Natural killer cell (primary cell): ENCODE measurements at regions not wholly inside any gene's neighbourhood (a gene's known extent, or its start where the extent isn't known, plus 50 kb on each side); places are given as distances from the start of the nearest gene placed in this dataset.

Source experiments
- ATAC-seq, 3 donors: fragments of 150-1000 bp in 2 of 3; fragments of 200-7000 bp in 1 of 3; cut with Tn5 transposase; 1 replicate in 1 of 3; 2 replicates in 2 of 3; pipeline ENCODE4 v1.10.0; 2021; ENCODE audit warnings: mild to moderate bottlenecking in 2 of 3, moderate library complexity in 2 of 3
- DNase-seq, 2 donors: peaks; one replicate each; pipeline versions ENCODE4 v3.0.0 to v3.0.0-alpha.2; 2013 to 2021; ENCODE audit warnings: mixed read lengths in 1 of 2
- H3K27ac ChIP-seq: one replicate; pipeline ENCODE4 v1.5.1; 2013; ENCODE audit warnings: mild to moderate bottlenecking, low read length
- H3K27me3 ChIP-seq: one replicate; pipeline ENCODE4 v1.6.1; 2013; ENCODE audit warnings: low read length; ENCODE audit not compliant: control insufficient read depth, insufficient read depth
- H3K36me3 ChIP-seq: one replicate; pipeline ENCODE4 v1.6.1; 2013; ENCODE audit warnings: low read length; ENCODE audit not compliant: control insufficient read depth, insufficient read depth
- H3K4me1 ChIP-seq: one replicate; pipeline ENCODE4 v1.6.1; 2013; ENCODE audit warnings: low read length; ENCODE audit not compliant: control insufficient read depth, insufficient read depth
- H3K4me3 ChIP-seq: one replicate; pipeline ENCODE4 v1.5.1; 2013; ENCODE audit warnings: low read length
- H3K9me3 ChIP-seq: one replicate; pipeline ENCODE4 v1.6.1; 2013; ENCODE audit warnings: low read length; ENCODE audit not compliant: control insufficient read depth, insufficient read depth
- H3K27ac Mint-ChIP-seq, 2 donors: one replicate each; pipeline ENCODE4 v1.8.0; 2022; ENCODE audit warnings: mild to moderate bottlenecking in 2 of 2, mixed read lengths in 2 of 2, moderate library complexity in 1 of 2
- H3K27me3 Mint-ChIP-seq, 2 donors: one replicate each; pipeline ENCODE4 v1.8.0; 2022; ENCODE audit warnings: low read depth in 2 of 2, mixed read lengths in 2 of 2
- H3K36me3 Mint-ChIP-seq: one replicate; pipeline ENCODE4 v1.8.0; 2022; ENCODE audit warnings: mixed read lengths
- H3K4me1 Mint-ChIP-seq, 2 donors: one replicate each; pipeline ENCODE4 v1.8.0; 2022; ENCODE audit warnings: mixed read lengths in 2 of 2
- H3K4me3 Mint-ChIP-seq: one replicate; pipeline ENCODE4 v1.8.0; 2022; ENCODE audit warnings: mild to moderate bottlenecking, moderate library complexity, mixed read lengths
- H3K9me3 Mint-ChIP-seq, 2 donors: one replicate each; pipeline ENCODE4 v1.8.0; 2022; ENCODE audit warnings: mixed read lengths in 2 of 2
- WGBS: methylation state at CpG from one replicate; pipeline ENCODE4 v1.1.7; 2013; ENCODE audit warnings: missing lambda C conversion rate; ENCODE audit not compliant: insufficient coverage; 5-methylcytosine and 5-hydroxymethylcytosine counted together
- intact Hi-C: fragments of 100-400 bp; cut with micrococcal nuclease; formaldehyde crosslinking; loops from one replicate; pipeline ENCODE4 v1.14.2; 2022
- TF ChIP-seq, protein P1 (sequence below): fragments of 200-600 bp; IDR thresholded peaks from one replicate; pipeline ENCODE4 v1.8.0; 2022; ENCODE audit warnings: antibody characterized with exemption

DNA sequence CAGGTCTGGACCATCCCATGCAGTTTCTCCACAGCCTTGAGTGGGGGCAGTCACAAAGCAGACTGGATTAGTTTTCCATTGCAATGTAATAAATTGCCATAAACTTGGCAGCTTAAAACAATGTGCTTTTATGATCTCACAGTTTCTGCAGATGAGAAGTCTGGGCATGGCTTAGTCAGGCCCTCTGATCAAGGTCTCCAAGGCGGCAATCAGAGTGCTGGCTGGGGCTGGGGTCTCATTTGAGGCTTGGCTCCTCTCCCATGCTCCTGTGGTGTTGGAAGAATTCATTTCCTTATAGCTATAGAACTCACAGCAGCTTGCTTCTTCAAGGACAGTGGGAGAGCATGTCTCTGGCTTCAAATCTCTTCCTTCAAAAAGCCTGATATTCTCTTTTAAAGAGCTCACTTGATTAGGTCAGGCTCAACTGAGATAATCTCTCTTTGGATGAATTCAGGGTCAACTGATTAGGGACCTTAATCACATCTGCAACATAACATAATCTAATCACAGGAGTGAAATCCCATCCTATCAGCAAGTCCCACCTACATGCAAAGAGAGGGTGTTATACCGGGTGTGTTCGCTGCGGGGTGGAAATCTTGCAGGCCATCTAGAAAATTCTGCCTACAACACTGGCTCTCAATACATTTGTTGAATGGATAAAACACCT, 77.4 kb upstream of the SULF2 start:
- H3K36me3 Mint-ChIP-seq, result no peaks in the 10 kb centered on the region

DNA sequence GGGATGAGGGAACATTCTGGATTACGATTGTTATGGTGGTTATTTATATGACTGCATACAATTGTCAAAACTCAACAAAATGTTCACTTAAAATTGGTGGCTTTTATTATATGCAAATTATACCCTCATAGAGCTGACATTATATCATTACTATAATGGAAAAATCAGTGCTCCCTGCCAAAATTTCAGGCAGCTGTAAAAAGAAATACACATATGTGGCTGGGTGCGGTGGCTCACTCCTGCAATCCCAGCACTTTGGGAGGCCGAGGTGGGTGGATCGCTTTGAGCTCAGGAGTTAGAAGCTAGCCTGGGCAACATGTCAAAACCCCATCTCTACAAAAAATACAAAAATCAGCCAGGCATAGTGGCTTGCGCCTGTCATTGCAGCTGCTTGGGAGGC, 75.8 kb upstream of the SULF2 start:
- H3K36me3 Mint-ChIP-seq, result no peaks in the 10 kb centered on the region
- Histone ChIP-seq H3K27ac (no peak overlapping the region), H3K36me3 (no peaks in the 10 kb centered on the region), H3K9me3 (no peaks in the 10 kb centered on the region), H3K4me3 (no peak overlapping the region), H3K27me3 (no peaks in the 10 kb centered on the region), H3K4me1 (no peaks in the 10 kb centered on the region)
- ATAC-seq, result no peak
- TF ChIP-seq, protein P1, sequence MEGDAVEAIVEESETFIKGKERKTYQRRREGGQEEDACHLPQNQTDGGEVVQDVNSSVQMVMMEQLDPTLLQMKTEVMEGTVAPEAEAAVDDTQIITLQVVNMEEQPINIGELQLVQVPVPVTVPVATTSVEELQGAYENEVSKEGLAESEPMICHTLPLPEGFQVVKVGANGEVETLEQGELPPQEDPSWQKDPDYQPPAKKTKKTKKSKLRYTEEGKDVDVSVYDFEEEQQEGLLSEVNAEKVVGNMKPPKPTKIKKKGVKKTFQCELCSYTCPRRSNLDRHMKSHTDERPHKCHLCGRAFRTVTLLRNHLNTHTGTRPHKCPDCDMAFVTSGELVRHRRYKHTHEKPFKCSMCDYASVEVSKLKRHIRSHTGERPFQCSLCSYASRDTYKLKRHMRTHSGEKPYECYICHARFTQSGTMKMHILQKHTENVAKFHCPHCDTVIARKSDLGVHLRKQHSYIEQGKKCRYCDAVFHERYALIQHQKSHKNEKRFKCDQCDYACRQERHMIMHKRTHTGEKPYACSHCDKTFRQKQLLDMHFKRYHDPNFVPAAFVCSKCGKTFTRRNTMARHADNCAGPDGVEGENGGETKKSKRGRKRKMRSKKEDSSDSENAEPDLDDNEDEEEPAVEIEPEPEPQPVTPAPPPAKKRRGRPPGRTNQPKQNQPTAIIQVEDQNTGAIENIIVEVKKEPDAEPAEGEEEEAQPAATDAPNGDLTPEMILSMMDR, result no peak
- H3K27me3 Mint-ChIP-seq, result peaks cover 6 to 24% of the 10 kb centered on the region in 2 donors
- no peak overlapping the region for H3K4me3 Mint-ChIP-seq
- DNase-seq, result no peak
- 96% methylated on average over 4 of the region's 5 CpGs for WGBS
- H3K4me1 Mint-ChIP-seq, result no peaks in the 10 kb centered on the region
- no peak overlapping the region for H3K27ac Mint-ChIP-seq
- intact Hi-C loops, result no loop called here
- H3K9me3 Mint-ChIP-seq, result no peaks in the 10 kb centered on the region

More for the DNA sequence above, 77.4 kb upstream of the SULF2 start:
- TF ChIP-seq, protein P1, result no peak
- Histone ChIP-seq H3K27ac (no peak overlapping the region), H3K9me3 (no peaks in the 10 kb centered on the region), H3K36me3 (no peaks in the 10 kb centered on the region), H3K27me3 (no peaks in the 10 kb centered on the region), H3K4me3 (no peak overlapping the region), H3K4me1 (no peaks in the 10 kb centered on the region)
- no peak for ATAC-seq
- Mint-ChIP-seq H3K4me3 (no peak overlapping the region), H3K27me3 (peaks cover 6 to 21% of the 10 kb centered on the region in 2 donors), H3K4me1 (no peaks in the 10 kb centered on the region), H3K27ac (no peak overlapping the region), H3K9me3 (no peaks in the 10 kb centered on the region)
- intact Hi-C loops, result no loop called here
- WGBS, result 91% methylated on average over 4 of the region's 4 CpGs
- DNase-seq, result no peak

DNA sequence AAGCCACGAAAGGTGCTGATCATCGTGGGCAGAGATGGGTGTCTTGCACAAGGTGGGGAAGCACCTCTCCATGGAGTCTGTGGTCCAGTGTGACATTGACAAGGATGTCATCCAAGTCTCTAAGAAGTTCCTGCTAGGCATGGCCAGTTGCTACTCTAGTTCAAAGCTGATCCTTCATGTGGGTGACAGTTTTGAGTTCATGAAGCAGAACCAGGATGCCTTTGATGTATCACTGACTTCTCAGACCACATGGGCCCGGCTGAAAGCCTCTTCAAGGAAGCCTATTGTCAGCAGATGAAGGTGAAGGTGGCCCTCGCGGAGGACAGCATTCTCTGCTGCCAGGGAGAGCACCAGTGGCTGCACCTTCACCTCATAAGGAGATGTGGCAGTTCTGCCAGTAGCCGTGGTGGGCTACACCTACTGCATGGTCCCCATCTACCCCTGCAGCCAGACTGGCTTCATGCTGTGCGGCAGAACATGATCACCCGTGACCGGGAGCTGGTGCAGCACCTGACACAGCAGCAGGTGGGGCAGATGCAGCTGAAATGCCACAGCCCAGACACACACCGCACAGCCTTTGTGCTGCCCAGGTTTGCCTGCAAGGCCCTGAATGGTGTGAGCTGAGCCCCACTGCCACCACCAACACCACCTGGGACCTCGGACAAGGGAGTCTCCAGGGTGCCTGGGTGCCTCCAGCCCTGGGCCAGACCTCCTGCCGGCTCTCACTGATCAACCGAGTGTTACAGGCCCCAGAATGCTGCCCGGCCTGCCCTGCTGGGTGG, 75.0 kb upstream of the SULF2 start:
- TF ChIP-seq, protein P1, result no peak
- Mint-ChIP-seq H3K9me3 (no peaks in the 10 kb centered on the region), H3K27me3 (peaks cover 6 to 17% of the 10 kb centered on the region in 2 donors), H3K27ac (no peak overlapping the region), H3K4me1 (no peaks in the 10 kb centered on the region), H3K36me3 (no peaks in the 10 kb centered on the region), H3K4me3 (no peak overlapping the region)
- intact Hi-C loops, result no loop called here
- WGBS, result 81% methylated on average over 13 of the region's 14 CpGs
- no peak for DNase-seq
- no peaks in the 10 kb centered on the region for H3K27me3 ChIP-seq
- H3K4me3 ChIP-seq, result no peak overlapping the region
- no peak for ATAC-seq
- no peaks in the 10 kb centered on the region for H3K36me3 ChIP-seq
- H3K27ac ChIP-seq, result no peak overlapping the region
- no peaks in the 10 kb centered on the region for H3K4me1 ChIP-seq
- H3K9me3 ChIP-seq, result no peaks in the 10 kb centered on the region
